Choroid plexus epithelial cell (primary cell): ENCODE measurements at regions not wholly inside any gene's neighbourhood (a gene's known extent, or its start where the extent isn't known, plus 50 kb on each side); places are given as distances from the start of the nearest gene placed in this dataset.
"Not testable (repeated sequence)": the region's sequence is repeated elsewhere in the genome, so short reads cannot be mapped to it uniquely, and the experiment has no call there.

ENCODE experiments used
- DNase-seq: peaks from one replicate; pipeline ENCODE4 v3.0.0-alpha.2; 2010; ENCODE audit warnings: low read depth
- H3K4me3 ChIP-seq: 2 replicates; pipeline ENCODE4 v1.5.1; 2011; ENCODE audit warnings: low read depth, mild to moderate bottlenecking, control low read depth, low read length, moderate library complexity
- TF ChIP-seq, protein P1 (sequence below): conservative IDR thresholded peaks from 2 replicates; pipeline ENCODE4 v1.5.1; 2011; ENCODE audit warnings: low read depth, mild to moderate bottlenecking, control low read depth, inconsistent platforms, low read length, moderate library complexity

- TF ChIP-seq, protein P1, sequence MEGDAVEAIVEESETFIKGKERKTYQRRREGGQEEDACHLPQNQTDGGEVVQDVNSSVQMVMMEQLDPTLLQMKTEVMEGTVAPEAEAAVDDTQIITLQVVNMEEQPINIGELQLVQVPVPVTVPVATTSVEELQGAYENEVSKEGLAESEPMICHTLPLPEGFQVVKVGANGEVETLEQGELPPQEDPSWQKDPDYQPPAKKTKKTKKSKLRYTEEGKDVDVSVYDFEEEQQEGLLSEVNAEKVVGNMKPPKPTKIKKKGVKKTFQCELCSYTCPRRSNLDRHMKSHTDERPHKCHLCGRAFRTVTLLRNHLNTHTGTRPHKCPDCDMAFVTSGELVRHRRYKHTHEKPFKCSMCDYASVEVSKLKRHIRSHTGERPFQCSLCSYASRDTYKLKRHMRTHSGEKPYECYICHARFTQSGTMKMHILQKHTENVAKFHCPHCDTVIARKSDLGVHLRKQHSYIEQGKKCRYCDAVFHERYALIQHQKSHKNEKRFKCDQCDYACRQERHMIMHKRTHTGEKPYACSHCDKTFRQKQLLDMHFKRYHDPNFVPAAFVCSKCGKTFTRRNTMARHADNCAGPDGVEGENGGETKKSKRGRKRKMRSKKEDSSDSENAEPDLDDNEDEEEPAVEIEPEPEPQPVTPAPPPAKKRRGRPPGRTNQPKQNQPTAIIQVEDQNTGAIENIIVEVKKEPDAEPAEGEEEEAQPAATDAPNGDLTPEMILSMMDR, result no peak
- no peak overlapping the region for H3K4me3 ChIP-seq
- peak; percentile 83 for DNase-seq
Measured at GRCh38 chr12:59067083-59067482, 146.8 kb upstream of the LRIG3 start.

- no peak for DNase-seq
- H3K4me3 ChIP-seq, result no peak overlapping the region
- TF ChIP-seq, protein P1, result no peak
Measured at GRCh38 chr12:59066445-59066844, 146.1 kb upstream of the LRIG3 start.

DNA sequence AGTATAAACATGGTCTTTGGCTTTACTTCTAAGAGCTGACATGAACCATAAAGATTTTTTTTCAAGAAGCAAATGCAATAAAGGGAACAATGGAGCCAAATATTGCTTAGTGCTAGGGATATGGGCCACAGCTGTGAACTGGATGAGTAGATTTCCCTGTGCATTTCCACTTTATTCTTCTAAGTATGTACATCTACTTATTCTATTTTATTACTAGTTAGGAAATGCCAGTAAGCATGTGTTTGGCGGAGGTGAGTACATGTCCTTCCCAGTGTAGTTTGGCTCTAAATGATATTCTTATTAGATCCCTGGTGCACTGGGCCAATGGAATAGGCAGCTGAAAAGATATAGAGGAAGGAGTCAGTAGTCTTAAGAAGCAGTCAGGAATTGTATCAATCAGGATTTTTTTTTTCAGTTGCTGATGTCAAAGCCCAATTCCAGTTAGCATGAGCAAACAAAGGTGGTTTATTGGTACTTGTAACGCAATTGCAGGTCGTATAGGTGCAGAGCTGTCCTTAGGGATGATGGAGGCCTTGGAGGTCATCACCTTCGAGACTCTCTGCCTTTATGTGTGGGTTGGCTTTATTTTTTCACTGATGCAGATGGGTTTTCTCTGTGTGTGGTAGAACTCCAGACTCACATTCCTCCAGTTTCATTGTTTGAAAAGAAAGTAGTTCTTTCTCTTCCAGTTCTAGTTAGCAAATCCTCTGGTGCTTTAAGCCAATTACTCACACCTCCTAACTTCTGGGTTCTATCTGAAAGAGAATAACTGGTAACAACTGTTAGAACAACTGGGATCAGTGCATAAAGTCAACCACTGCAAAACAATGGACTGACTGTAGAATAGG is 139.0 kb upstream of the LRIG3 start:
- no peak overlapping the region for H3K4me3 ChIP-seq
- TF ChIP-seq, protein P1, result no peak
- DNase-seq, result no peak

DNA sequence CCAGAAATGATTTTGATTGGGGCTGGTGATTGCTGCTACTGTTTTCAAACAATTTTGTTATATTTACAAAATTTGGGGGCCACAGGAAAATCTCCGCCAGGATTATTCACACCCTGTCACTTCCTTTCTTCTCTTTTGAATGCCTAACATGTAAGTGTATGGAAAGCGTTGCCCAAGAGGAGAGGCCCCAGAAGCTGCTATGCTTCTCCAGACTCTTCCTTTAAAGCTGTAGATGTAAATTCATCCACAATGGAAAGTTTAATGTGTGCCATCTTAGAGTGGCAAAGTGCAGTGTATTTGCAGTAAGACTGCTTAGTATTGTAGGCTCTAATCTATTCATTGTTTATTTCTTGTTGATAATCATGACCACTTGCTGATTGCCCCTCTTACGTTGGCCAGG is 136.7 kb upstream of the LRIG3 start:
- peak; percentile 36 for DNase-seq
- no peak overlapping the region for H3K4me3 ChIP-seq
- TF ChIP-seq, protein P1, result no peak

DNA sequence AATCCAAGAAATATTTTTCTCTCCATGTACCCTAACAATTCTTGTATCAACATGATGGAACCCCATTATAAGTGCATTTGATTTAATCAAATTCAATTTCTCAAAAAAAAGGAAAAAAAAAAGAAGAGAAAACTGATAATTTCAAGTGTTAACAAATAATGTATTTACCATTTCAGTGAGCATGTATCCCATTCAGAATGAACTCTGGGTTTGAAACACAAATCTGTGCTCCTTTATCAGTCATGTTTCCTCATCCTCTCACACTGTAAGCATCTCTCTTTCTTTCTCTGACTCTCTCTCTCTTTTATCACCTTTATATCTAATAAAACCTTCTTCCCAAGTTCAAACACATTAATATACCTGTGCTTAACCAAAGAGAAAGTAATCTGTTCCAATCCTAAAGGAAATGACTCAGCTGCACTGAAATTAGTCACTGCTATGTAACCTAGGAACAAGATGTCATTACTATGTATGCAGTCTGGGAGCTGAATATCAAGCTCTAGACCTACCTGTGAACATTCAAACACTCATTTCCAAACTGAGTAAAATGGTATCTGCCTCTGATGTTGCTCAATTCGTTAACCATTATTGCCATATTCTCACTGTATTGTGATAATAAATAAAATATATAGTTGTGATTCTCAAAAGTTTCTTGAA is 135.0 kb upstream of the LRIG3 start:
- TF ChIP-seq, protein P1, result no peak
- no peak overlapping the region for H3K4me3 ChIP-seq
- DNase-seq, result peak; percentile 83

GRCh38 chr12:59053266-59053899 is 133.1 kb upstream of the LRIG3 start:
- not testable (repeated sequence) for DNase-seq, H3K4me3 ChIP-seq

GRCh38 chr12:59046763-59047534 is 126.6 kb upstream of the LRIG3 start:
- peak; percentile 25 for DNase-seq
- TF ChIP-seq, protein P1, result no peak
- no peak overlapping the region for H3K4me3 ChIP-seq
